Spleen (tissue), 11 donors: ENCODE measurements at regions not wholly inside any gene's neighbourhood (a gene's known extent, or its start where the extent isn't known, plus 50 kb on each side); places are given as distances from the start of the nearest gene placed in this dataset.

ENCODE experiments used
- DNase-seq: peaks from one replicate; pipeline ENCODE4 v3.0.0-alpha.2; 2020
- H3K27ac ChIP-seq, 8 donors: fragments of 200-600 bp; sonication (generic) in 7 of 8; 1 replicate in 4 of 8; 2 replicates in 4 of 8; pipeline versions ENCODE4 v1.5.0 to v1.8.0; 2016 to 2021; ENCODE audit warnings: inconsistent platforms in 4 of 8, mild to moderate bottlenecking in 4 of 8, moderate library complexity in 1 of 8
- H3K27me3 ChIP-seq, 7 donors: fragments of 200-600 bp; sonication (generic) in 6 of 7; replicated peaks in 1 of 7; 1 replicate in 4 of 7; 2 replicates in 3 of 7; pipeline versions ENCODE4 v1.5.0 to v1.8.0; 2016 to 2021; ENCODE audit warnings: inconsistent platforms in 3 of 7, mild to moderate bottlenecking in 1 of 7
- H3K36me3 ChIP-seq, 6 donors: fragments of 200-600 bp; sonication (generic) in 5 of 6; 1 replicate in 4 of 6; 2 replicates in 2 of 6; pipeline versions ENCODE4 v1.5.0 to v1.8.0; 2016 to 2021; ENCODE audit warnings: inconsistent platforms in 2 of 6
- H3K4me1 ChIP-seq, 6 donors: fragments of 200-600 bp; sonication (generic) in 5 of 6; 1 replicate in 3 of 6; 2 replicates in 3 of 6; pipeline versions ENCODE4 v1.5.0 to v1.8.0; 2016 to 2021; ENCODE audit warnings: inconsistent platforms in 3 of 6
- H3K4me3 ChIP-seq, 8 donors: fragments of 200-600 bp; sonication (generic) in 7 of 8; 1 replicate in 4 of 8; 2 replicates in 4 of 8; pipeline versions ENCODE4 v1.5.0 to v1.8.0; 2016 to 2021; ENCODE audit warnings: inconsistent platforms in 4 of 8, mild to moderate bottlenecking in 4 of 8, moderate library complexity in 2 of 8
- H3K9me3 ChIP-seq, 8 donors: fragments of 200-600 bp; sonication (generic) in 7 of 8; 1 replicate in 4 of 8; 2 replicates in 4 of 8; pipeline versions ENCODE4 v1.5.0 to v1.8.0; 2016 to 2021; ENCODE audit warnings: inconsistent platforms in 4 of 8
- POLR2A ChIP-seq, 3 donors: fragments of 450-650 bp; IDR thresholded peaks; one replicate each; pipeline ENCODE4 v1.5.1; 2017; ENCODE audit warnings: antibody characterized with exemption in 3 of 3, mild to moderate bottlenecking in 1 of 3
- POLR2AphosphoS5 ChIP-seq, 3 donors: sonication (generic); formaldehyde crosslinking; IDR thresholded peaks; one replicate each; pipeline ENCODE4 v1.5.1; 2017; ENCODE audit warnings: antibody characterized with exemption in 3 of 3
- WGBS, 5 donors: extraction: QIAGEN DNeasy Blood & Tissue Kit in 3 of 5; methylation state at CpG; one replicate each; pipeline versions ENCODE4 v1.1.5 to v1.1.7; 2013 to 2018; 5-methylcytosine and 5-hydroxymethylcytosine counted together
- intact Hi-C: fragments of 100-400 bp; cut with DNase I; formaldehyde crosslinking; loops from one replicate; pipeline ENCODE4 v1.15.0; 2023; ENCODE audit warnings: low total_unique reads
- TF ChIP-seq, protein P1 (sequence below), 11 experiments: fragments of 200-600 bp in 7 of 11; fragments of 450-650 bp in 4 of 11; sonication (generic) in 4 of 11; IDR thresholded peaks in 8 of 11; conservative IDR thresholded peaks in 3 of 11; 1 replicate in 7 of 11; 2 replicates in 4 of 11; pipeline versions ENCODE4 v1.4.0 to v1.8.0; 2016 to 2021; ENCODE audit warnings: antibody characterized with exemption in 11 of 11, inconsistent platforms in 4 of 11, mild to moderate bottlenecking in 1 of 11
- donor health status: healthy with polysubstance abuse.
- donor health status: DM: no; HTN: no; CAD: no; lungs with moderate emphysema.
- donor health status: DM: no; HTN: no; CAD: no.
- donor health status: Bipolar disorder and iron deficiency.
- donor health status: healthy.
- donor health status: DM: no; HTN: no; CAD: no.
- donor health status: DM: yes; HTN: yes; CAD: no.

DNA sequence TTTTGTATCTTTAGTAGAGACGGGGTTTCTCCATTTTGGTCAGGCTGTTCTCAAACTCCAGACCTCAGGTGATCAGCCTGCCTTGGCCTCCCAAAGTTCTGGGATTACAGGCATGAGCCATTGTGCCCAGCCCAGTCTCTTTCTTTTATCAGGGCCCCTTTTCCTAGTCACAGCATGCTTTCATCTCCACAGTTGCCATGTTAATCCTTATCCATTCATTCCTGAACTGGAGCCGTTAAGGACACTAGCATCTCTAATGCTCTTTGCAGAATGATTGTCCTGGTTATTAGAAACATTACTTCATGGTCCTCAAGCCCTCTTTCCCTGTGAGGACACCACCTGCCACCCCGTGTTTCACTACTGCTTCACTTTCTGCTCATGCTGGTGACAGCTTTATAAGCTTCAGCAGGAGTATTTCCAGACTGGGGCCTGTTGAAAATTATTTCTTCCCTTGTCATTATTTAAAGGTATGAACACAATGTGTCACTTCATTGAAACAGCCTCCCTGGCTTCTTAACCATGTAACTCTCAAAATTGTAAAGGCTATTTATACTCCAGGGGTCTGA is 313.9 kb downstream of the BMPER start:
- TF ChIP-seq POLR2A (IDR thresholded peaks at IDR 0.05) (no peak), POLR2AphosphoS5 (IDR thresholded peaks at IDR 0.05) (no peak)
- TF ChIP-seq, protein P1, sequence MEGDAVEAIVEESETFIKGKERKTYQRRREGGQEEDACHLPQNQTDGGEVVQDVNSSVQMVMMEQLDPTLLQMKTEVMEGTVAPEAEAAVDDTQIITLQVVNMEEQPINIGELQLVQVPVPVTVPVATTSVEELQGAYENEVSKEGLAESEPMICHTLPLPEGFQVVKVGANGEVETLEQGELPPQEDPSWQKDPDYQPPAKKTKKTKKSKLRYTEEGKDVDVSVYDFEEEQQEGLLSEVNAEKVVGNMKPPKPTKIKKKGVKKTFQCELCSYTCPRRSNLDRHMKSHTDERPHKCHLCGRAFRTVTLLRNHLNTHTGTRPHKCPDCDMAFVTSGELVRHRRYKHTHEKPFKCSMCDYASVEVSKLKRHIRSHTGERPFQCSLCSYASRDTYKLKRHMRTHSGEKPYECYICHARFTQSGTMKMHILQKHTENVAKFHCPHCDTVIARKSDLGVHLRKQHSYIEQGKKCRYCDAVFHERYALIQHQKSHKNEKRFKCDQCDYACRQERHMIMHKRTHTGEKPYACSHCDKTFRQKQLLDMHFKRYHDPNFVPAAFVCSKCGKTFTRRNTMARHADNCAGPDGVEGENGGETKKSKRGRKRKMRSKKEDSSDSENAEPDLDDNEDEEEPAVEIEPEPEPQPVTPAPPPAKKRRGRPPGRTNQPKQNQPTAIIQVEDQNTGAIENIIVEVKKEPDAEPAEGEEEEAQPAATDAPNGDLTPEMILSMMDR (IDR thresholded peaks at IDR 0.05 in 8 of 11, conservative IDR thresholded peaks at IDR 0.05 in 3 of 11) = no peak
- Histone ChIP-seq H3K27ac (no peak overlapping the region), H3K9me3 (no peaks in the 10 kb centered on the region), H3K4me3 (no peak overlapping the region), H3K36me3 (no peaks in the 10 kb centered on the region), H3K4me1 (no peaks in the 10 kb centered on the region), H3K27me3 (no peaks in the 10 kb centered on the region)
- intact Hi-C loops = no loop called here
- DNase-seq = no peak
- 54 to 85% (median 76%) methylated on average over 3 of the region's 3 CpGs for WGBS, 5 donors

- TF ChIP-seq, protein P1 (IDR thresholded peaks at IDR 0.05 in 8 of 11, conservative IDR thresholded peaks at IDR 0.05 in 3 of 11) = no peak
- TF ChIP-seq POLR2AphosphoS5 (IDR thresholded peaks at IDR 0.05) (no peak), POLR2A (IDR thresholded peaks at IDR 0.05) (no peak)
- Histone ChIP-seq H3K27ac (no peak overlapping the region), H3K27me3 (no peaks in the 10 kb centered on the region), H3K36me3 (no peaks in the 10 kb centered on the region), H3K9me3 (no peaks in the 10 kb centered on the region), H3K4me3 (no peak overlapping the region), H3K4me1 (no peaks in the 10 kb centered on the region)
- intact Hi-C loops = no loop called here
- WGBS, 5 donors = 61 to 79% (median 71%) methylated on average over 4 of the region's 4 CpGs
- DNase-seq = no peak
Measured at GRCh38 chr7:34220506-34221185, 315.3 kb downstream of the BMPER start.

GRCh38 chr7:34222316-34222715 is 317.0 kb downstream of the BMPER start:
- TF ChIP-seq POLR2AphosphoS5 (IDR thresholded peaks at IDR 0.05) (no peak), POLR2A (IDR thresholded peaks at IDR 0.05) (no peak)
- TF ChIP-seq, protein P1 (IDR thresholded peaks at IDR 0.05 in 8 of 11, conservative IDR thresholded peaks at IDR 0.05 in 3 of 11) = no peak
- no peaks in the 10 kb centered on the region for H3K4me1 ChIP-seq
- no peaks in the 10 kb centered on the region for H3K36me3 ChIP-seq
- no peak overlapping the region for H3K27ac ChIP-seq
- H3K9me3 ChIP-seq = no peaks in the 10 kb centered on the region
- H3K27me3 ChIP-seq = no peaks in the 10 kb centered on the region
- no peak overlapping the region for H3K4me3 ChIP-seq
- DNase-seq = no peak
- intact Hi-C loops = no loop called here

GRCh38 chr7:34222722-34223121 is 317.4 kb downstream of the BMPER start:
- no peak overlapping the region for H3K4me3 ChIP-seq
- H3K36me3 ChIP-seq = no peaks in the 10 kb centered on the region
- DNase-seq = no peak
- 52 to 79% (median 78%) methylated on average over 1 of the region's 1 CpG for WGBS, 5 donors
- H3K27me3 ChIP-seq = no peaks in the 10 kb centered on the region
- H3K9me3 ChIP-seq = no peaks in the 10 kb centered on the region
- no peak overlapping the region for H3K27ac ChIP-seq
- no peaks in the 10 kb centered on the region for H3K4me1 ChIP-seq
- intact Hi-C loops = no loop called here
- TF ChIP-seq POLR2AphosphoS5 (IDR thresholded peaks at IDR 0.05) = no peak
- TF ChIP-seq, protein P1 (IDR thresholded peaks at IDR 0.05 in 8 of 11, conservative IDR thresholded peaks at IDR 0.05 in 3 of 11) = no peak
- no peak for TF ChIP-seq POLR2A (IDR thresholded peaks at IDR 0.05)
